Lower leg skin (tissue), 4 donors: ENCODE measurements at regions not wholly inside any gene's neighbourhood (a gene's known extent, or its start where the extent isn't known, plus 50 kb on each side); places are given as distances from the start of the nearest gene placed in this dataset.

ENCODE experiments used
- DNase-seq, 2 donors: peaks; one replicate each; pipeline ENCODE4 v3.0.0-alpha.2; 2019; ENCODE audit warnings: low spot score in 2 of 2
- H3K4me3 ChIP-seq: fragments of 200-600 bp; sonication (generic); 2 replicates; pipeline ENCODE4 v1.5.1; 2017; ENCODE audit warnings: mild to moderate bottlenecking, low read depth; ENCODE audit not compliant: poor library complexity, severe bottlenecking
- POLR2A ChIP-seq, 2 donors: fragments of 450-650 bp; IDR thresholded peaks; one replicate each; pipeline ENCODE4 v1.6.1; 2016 to 2017; ENCODE audit warnings: antibody characterized with exemption in 2 of 2, mild to moderate bottlenecking in 1 of 2, moderate library complexity in 1 of 2
- WGBS, 2 donors: methylation state at CpG; one replicate each; pipeline ENCODE4 v1.1.5; 2018; 5-methylcytosine and 5-hydroxymethylcytosine counted together
- intact Hi-C: fragments of 100-400 bp; cut with DNase I; formaldehyde crosslinking; loops from one replicate; pipeline ENCODE4 v1.15.0; 2023; ENCODE audit warnings: low total_unique reads
- TF ChIP-seq, protein P1 (sequence below), 3 donors: fragments of 450-650 bp; IDR thresholded peaks; one replicate each; pipeline ENCODE4 v1.5.1; 2016; ENCODE audit warnings: antibody characterized with exemption in 3 of 3, mild to moderate bottlenecking in 3 of 3, moderate library complexity in 2 of 3

DNA sequence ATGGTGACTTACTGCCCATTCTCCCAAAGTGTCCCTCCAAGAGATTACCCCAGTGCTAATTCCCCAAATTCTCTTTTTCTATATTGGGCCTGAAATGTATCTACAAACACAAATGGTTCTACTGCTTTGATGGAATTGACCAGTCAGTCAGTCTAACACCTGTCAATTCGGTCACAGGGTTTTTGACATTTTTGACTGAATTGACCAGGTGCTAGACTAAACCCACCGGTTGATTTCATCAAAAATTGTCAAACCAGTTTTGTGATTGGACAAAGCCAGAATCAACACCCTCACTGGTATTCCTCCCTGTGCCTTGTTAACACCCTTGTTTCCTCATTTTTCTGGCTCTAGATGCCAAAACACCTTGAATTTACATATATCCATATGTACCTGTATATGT, 398.4 kb upstream of the NR2F2 start:
- DNase-seq, result no peak
- 89 to 91% methylated on average over 2 of the region's 2 CpGs for WGBS, 2 donors
- TF ChIP-seq, protein P1, sequence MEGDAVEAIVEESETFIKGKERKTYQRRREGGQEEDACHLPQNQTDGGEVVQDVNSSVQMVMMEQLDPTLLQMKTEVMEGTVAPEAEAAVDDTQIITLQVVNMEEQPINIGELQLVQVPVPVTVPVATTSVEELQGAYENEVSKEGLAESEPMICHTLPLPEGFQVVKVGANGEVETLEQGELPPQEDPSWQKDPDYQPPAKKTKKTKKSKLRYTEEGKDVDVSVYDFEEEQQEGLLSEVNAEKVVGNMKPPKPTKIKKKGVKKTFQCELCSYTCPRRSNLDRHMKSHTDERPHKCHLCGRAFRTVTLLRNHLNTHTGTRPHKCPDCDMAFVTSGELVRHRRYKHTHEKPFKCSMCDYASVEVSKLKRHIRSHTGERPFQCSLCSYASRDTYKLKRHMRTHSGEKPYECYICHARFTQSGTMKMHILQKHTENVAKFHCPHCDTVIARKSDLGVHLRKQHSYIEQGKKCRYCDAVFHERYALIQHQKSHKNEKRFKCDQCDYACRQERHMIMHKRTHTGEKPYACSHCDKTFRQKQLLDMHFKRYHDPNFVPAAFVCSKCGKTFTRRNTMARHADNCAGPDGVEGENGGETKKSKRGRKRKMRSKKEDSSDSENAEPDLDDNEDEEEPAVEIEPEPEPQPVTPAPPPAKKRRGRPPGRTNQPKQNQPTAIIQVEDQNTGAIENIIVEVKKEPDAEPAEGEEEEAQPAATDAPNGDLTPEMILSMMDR (IDR thresholded peaks at IDR 0.05), result no peak
- no peak for TF ChIP-seq POLR2A (IDR thresholded peaks at IDR 0.05)
- intact Hi-C loops, result no loop called here
- no peak overlapping the region for H3K4me3 ChIP-seq

DNA sequence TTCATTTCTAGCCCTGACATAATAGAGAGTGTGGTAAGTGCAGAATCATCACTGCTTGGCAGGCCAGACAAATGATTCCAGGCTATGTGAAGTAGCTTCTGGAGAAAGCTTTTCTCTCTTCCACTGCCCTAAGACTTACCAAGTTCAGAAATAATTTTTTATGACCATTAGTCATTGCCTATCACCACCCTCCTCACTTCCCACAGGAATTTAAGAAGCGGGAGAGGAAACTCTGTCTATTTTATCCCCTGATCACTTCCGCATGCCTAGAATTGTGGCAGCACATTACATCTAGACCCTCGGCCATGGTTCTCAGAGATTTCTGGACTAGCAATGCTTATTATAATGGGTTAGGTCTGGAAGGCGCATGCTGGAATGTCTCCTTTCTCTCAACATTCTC, 397.8 kb upstream of the NR2F2 start:
- 65 to 66% methylated on average over 4 of the region's 4 CpGs for WGBS, 2 donors
- TF ChIP-seq POLR2A (IDR thresholded peaks at IDR 0.05), result no peak
- TF ChIP-seq, protein P1 (IDR thresholded peaks at IDR 0.05), result no peak
- no peak overlapping the region for H3K4me3 ChIP-seq
- DNase-seq, result no peak
- intact Hi-C loops, result no loop called here

DNA sequence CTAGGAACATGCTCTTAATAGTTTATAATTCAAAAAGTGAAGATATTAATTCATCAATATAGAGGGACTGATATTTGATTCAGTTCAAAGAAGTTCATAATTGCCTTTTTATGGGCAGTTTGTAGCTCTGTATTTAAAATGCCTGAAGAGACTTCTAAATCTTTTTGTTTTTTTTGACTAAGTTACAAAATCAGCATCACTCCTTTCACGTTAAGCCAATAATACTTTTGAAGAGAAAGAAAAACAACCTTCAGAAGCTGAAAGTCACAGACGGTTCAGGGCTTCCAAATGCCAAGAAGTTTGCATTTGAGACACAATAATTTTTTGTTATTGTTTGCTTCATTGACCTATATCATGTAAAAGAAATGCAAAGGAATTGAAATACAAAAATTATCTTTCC, 394.6 kb upstream of the NR2F2 start:
- no peak overlapping the region for H3K4me3 ChIP-seq
- 60 to 65% methylated on average over 2 of the region's 2 CpGs for WGBS, 2 donors
- DNase-seq, result no peak
- no peak for TF ChIP-seq POLR2A (IDR thresholded peaks at IDR 0.05)
- TF ChIP-seq, protein P1 (IDR thresholded peaks at IDR 0.05), result no peak
- intact Hi-C loops, result no loop called here

DNA sequence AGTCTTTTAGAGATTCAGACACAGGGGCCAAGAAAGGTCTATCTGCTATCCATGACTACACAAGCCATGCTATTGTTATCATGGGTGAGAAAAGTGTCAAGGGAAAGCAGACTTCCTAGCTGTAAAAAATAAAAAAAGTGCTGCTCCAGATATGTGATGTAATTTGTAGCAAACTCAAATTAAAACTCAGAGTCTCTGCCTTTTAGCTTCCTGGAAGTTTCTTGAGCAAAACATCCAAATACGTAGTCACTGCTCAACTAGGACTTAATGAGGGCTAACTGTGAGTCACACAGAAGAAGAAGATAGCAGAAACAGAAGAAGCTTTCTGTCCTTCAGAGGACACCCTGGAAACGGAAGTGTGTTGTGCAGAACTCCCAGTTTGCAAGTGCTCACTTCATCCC, 393.4 kb upstream of the NR2F2 start:
- no peak for DNase-seq
- intact Hi-C loops, result no loop called here
- TF ChIP-seq POLR2A (IDR thresholded peaks at IDR 0.05), result no peak
- TF ChIP-seq, protein P1 (IDR thresholded peaks at IDR 0.05), result no peak
- no peak overlapping the region for H3K4me3 ChIP-seq
- WGBS, 2 donors, result 72 to 77% methylated on average over 2 of the region's 2 CpGs

DNA sequence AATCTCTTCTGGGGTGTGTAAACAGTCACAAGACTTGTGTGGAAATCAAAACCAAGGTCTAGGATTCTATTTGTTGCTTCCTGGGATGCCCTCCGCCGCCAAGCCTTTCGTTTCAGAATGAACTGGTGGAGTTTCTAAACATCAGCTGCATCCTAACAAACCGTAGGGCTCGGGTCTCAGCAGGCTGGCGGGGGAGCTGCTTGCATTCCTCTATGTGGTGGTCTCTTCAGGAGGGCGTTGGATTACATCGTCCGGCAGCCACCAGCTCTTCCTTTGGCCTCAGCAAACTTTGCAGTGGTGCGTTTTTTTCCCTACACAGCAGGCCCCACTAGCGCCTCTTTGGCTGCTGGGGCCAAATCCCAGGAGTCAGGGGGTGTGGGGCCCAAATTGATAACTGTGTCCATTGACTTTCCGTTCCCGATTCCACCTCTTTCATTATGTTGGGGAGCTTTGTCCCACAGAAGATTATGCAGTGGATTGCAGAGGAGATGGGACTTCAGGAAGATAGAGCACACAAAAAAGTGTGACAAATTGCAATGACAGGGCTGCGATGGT, 390.0 kb upstream of the NR2F2 start:
- no peak for DNase-seq
- WGBS, 2 donors, result 91% methylated on average over 14 of the region's 14 CpGs
- H3K4me3 ChIP-seq, result no peak overlapping the region
- intact Hi-C loops, result no loop called here
- TF ChIP-seq POLR2A (IDR thresholded peaks at IDR 0.05), result no peak
- TF ChIP-seq, protein P1 (IDR thresholded peaks at IDR 0.05), result no peak

DNA sequence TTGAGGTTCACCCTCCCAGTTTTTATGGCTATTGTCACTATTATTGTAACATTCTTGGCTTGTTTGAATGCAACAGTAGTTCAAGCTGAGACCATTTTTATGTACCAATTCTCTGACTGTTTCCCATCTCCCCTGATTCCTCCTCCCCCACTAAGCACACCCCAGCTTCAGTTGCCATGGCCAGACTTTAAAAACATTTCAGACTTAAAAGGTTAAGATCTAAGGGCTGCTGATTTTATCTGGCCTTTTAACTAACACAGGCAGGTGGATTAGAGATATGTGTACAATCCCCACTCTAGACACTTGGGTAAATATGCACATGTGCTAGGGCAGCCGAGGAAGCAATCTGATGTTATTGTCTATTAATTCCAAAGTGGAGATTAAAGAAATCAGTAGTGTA, 386.3 kb upstream of the NR2F2 start:
- intact Hi-C loops, result no loop called here
- no peak for DNase-seq
- TF ChIP-seq, protein P1 (IDR thresholded peaks at IDR 0.05), result no peak
- no peak for TF ChIP-seq POLR2A (IDR thresholded peaks at IDR 0.05)
- no peak overlapping the region for H3K4me3 ChIP-seq
- 53 to 60% methylated on average over 1 of the region's 1 CpG for WGBS, 2 donors
